ENCODE measurements at regions not wholly inside any gene's neighbourhood (a gene's known extent, or its start where the extent isn't known, plus 50 kb on each side); places are given as distances from the start of the nearest gene placed in this dataset.
A peak's percentile ranks its signal among the peaks of the same experiment; 100 is the strongest.
"Not testable (repeated sequence)": the region's sequence is repeated elsewhere in the genome, so short reads cannot be mapped to it uniquely, and the experiment has no call there.

DNA sequence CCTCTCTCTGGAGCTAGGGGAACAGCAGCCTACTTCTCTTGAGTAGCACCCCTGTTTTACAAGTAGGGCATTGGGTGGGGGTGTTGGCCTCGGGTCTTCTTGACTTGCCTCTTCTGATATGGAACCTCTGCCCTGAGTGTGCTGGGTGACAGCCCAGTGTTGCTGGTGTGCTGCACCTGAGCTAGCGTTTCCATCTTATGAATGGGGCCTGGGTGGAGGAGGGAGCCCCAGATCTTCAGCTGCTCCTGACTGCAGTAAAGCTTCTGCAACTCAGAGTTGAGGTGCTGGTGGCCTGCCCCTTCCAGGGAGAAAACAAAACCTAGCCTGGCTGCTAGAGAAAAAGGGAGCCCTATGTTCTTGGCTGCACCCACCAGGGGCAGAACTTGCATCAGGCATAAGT, 202.5 kb upstream of the SHH start:
- DNase-seq (ENCODE audit: low read depth in 2 of 2), result no peak

DNA sequence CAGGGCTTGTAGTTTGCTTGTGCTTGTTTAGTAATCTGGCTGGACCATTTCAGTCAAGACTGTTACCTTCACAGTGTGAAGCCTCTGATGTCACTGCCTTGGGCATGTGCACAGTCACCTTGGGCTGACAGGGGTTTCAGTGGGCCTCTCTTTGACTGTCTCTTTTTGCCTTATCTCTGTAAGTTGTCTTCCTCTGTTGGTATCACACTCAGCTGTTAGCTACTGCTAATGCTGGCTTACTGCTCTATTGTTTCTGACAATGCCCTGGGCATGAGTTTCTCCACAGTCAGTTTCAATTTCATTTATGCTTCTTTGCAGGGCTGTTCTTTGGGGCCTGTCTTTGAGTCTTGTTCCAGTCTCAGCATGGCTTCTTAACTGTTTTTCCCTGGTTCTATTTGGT, 201.9 kb upstream of the SHH start:
- no peak for DNase-seq (ENCODE audit: low read depth in 2 of 2)

DNA sequence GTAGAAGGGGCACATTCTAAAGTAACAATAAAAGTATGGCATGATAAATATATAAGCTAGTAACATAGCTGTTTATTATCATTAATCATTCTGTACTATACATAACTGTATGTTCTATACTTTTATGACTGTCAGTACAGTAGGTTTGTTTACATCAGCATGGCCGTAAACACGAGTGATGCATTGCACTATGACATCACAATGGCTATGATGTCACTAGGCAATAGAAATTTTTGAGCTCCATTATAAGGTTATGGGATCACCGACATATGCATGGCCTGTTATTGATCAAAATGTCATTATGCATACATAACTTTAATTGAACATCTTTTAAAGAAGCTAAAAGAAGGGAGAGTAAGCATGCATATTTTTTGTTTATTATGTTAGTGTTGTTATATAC, 200.1 kb upstream of the SHH start:
- no peak for DNase-seq (ENCODE audit: low read depth in 2 of 2)

DNA sequence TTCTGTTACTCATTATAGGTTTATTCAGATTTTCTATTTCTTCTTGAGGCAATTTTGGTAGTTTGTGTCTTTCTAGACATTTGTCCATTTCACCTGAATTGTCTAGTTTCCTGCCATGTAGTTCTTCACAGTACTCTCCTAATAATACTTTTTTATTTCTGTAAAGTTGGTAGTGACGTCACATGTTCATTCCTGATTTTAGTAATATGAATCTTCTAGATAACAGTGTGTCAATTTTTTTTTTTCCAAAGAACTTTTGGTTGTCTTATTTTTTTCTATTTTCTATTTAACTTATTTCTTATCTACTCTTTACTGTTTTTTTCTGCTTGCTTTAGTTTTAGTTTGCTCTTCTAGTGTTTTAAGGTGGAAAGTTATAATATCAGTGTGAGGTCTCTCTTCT, 197.3 kb upstream of the SHH start:
- no peak for DNase-seq (ENCODE audit: low read depth in 2 of 2)

DNA sequence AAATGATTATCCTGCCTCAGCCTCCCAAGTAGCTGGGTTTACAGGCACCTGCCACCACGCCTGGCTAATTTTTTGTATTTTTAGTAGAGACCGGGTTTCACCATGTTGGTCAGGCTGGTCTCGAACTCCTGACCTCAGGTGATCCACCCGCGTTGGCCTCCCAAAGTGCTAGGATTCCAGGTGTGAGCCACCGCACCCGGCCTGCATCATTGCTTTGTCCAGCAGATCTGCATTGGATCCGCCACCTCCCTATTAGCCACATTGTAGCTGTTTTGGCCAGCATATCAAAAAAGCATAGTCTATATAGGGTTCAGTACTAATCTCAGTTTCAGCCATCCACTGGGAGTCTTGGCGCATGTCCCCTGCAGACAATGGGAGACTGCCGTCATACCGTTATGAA, 194.6 kb upstream of the SHH start:
- DNase-seq (ENCODE audit: low read depth in 2 of 2), result not testable (repeated sequence)

DNA sequence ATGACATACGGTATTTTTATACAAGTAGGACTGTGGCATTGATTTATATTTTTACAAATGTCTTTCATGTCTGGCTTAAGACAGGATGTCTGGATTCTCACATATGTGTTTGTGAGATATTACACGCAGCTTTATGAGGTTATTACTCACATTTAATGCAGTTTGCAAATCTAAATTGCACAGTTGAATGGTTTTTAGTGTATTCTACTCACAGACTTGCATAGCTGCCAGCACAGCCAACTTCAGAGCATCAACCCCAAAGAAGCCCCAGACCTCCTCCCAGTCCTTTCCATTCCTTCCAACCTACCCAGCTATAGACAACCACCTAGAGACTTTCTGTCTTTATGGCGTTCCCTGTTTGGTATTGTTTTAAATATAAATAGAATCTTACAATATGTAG, 193.8 kb upstream of the SHH start:
- DNase-seq (ENCODE audit: low read depth in 2 of 2), result no peak

DNA sequence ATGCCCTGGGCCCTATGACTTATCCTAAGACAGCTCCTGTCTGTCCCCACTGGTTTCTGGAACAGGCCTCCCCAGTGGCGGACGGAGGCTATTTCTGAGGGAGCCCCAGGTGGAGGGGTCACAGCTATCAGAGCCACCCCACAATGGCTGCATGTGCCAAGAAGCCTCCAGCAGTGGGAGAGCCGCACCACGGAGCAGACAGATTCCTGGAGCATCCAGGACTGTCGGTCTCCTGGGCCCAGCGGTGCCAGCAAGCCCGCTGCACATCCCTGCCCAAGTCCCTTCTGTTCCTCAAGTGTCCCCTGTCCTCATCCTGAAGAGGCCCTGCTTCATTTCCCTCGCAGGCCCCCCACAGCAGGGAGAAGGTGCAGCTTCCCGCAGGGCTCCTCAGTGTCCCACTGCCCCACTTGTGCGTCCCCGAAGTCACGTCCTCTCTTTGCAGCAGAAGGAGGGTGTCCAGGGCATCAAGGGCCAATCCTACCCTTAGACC, 193.0 kb upstream of the SHH start:
- no peak for DNase-seq (ENCODE audit: low read depth in 2 of 2)

DNA sequence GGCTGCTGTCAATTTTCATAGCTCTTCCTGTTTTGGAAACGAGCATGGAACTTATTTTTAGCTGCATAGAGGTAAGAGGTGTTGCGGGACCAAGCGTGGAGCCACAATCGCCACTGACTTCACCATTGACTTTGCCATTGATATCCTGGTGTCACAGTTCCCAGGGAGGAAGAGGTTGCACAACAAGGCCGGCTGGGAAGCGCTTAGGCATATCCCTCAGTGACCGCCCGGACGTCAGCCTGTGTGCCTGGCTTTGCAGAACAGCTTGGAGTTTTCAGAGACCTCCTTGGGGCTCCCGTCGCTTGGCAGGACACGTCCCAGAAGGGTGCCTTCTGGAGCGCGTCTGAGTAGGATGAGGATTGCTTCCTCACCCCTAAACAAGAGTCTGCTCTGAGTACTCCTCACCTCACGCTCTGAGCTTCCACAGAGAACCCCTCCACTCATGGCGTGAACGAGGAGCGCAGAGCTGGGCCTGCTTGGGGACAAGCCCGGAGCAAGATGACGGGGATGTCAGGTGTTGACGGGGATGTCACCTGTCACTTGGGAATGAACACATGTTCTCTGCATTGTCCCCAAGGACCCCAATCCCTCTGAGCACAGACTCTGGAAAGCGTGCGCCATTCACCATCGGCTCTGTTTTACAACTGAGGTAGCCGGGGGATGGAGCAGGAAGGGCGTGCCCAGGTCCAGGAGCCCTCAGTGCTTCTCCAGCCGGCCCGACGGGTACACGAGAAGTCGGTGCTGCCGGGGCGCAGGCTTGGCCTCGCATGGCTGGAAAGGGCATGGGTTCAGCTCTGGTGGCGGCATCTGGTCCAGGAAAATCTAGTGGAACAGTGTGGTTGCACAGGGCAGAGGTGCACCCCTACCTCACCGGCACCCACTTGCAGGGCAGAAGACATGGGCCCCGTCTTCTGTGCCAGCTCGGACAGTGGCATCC, 192.3 kb upstream of the SHH start:
- no peak for DNase-seq (ENCODE audit: low read depth in 2 of 2)

DNA sequence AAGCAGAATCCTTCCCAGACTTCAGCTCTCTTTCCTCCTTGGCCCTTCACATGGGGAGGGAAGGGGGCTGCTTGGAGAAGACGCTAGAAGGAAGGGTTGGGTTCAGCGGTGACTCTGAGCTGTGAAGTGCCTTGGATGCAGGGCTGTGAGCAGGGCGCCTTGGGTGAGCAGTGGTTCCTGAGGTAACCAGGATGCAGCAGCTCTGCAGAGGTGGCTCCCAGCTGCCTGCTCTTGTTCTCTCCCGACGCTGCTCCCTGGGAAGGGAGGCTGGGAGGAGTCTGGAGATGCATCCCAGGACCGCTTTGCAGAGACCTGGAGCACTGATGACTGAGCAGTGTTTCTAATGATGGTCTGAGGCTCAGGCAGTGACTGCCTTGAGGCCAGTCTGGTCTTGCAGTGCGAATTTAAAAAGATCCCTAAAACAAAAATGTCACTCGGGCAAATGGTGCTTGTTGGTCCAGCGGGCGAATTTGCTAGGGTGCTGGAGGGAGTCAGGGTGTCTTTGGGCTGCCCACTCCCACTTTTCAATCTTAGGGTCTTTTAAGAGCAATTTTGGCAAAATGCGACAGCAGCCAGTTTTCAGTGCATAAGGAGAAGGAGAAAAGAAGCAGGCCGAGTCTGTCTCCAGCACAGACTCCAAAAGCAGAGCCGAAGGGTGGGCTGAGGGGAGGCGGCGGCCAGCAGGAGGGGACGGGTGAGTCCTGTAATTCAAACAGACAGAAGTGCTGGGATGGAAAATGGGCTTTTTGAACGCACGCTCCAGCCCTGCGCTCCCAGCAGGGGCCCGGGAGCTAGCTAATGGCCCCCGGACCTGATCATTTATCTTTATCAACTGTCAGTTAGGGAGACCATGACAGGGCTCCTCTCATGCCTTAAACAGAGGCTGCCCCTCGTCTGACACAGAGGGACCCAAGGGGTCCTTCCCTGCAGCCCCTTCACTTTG, 191.2 kb upstream of the SHH start:
- DNase-seq (ENCODE audit: low read depth in 2 of 2), result no peak

DNA sequence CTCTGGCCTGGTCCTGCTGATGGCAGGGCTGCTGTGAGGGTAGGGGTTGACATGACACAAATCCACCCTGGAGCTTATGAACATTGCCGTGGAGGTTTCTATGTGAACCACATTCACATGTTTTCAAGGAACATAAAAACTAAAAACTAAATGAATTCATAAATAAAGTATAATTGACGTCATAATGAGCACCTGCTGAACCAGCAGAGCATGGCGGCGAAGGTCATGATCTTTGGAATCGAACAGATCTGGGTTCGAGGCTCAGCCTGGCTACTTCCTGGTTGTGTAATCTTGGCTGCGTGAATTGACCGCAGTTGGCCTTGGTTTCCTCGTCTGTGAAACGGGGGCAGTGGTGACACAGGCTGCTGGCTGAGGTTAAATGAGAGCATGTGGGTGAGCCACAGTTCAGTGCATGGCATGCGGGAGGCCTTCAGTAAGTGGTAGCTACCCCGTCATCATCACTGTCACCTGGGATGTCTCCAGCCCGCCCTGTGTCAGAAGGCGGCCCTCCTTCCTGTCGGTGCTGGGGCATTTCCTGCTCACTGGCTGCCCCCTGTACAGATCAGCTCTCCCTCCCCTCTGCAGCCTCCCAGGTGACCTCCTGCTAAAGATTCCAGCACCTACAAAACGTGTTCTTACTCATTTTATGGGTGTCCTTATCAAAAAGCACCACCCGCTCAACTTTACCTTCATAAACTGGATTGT, 190.3 kb upstream of the SHH start:
- DNase-seq (ENCODE audit: low read depth in 2 of 2), result no peak

DNA sequence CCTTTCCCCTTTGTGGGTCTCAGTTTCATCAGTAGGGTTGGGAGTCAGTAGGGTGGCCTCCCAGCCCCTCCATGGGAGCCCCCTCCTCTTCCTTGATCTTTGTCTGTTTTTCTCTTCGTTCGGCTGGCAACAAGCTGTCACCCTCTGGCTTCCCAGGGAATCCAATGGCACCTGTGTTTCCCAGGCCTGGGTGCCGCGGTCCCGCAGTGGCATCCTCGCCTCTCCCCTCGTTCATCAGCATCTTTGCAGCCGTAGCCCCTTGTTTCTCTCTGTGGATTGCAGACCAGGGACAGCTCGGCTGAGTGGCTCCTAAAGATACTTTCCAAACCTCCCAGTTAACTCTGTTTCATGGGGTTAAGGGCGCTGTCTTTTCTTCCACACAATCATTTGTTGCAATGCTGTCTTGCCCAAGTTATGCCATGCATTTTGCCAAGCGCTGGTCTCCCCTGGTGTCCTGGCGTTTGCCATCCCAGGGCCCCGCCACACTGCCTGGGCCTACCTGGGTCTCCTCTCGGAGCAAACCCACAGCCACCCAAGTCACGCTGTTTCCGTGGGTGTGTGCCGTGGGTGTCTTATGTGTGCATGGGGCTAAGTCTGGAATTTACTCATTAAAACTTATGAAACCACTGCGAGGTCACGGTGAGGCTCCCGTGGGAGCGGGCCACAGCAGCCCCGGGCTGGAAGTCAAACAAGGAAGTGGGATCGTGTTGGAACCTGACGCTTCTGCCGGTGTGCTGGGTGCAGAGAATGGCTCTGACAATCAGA, 189.4 kb upstream of the SHH start:
- DNase-seq (ENCODE audit: low read depth in 2 of 2), result no peak

DNA sequence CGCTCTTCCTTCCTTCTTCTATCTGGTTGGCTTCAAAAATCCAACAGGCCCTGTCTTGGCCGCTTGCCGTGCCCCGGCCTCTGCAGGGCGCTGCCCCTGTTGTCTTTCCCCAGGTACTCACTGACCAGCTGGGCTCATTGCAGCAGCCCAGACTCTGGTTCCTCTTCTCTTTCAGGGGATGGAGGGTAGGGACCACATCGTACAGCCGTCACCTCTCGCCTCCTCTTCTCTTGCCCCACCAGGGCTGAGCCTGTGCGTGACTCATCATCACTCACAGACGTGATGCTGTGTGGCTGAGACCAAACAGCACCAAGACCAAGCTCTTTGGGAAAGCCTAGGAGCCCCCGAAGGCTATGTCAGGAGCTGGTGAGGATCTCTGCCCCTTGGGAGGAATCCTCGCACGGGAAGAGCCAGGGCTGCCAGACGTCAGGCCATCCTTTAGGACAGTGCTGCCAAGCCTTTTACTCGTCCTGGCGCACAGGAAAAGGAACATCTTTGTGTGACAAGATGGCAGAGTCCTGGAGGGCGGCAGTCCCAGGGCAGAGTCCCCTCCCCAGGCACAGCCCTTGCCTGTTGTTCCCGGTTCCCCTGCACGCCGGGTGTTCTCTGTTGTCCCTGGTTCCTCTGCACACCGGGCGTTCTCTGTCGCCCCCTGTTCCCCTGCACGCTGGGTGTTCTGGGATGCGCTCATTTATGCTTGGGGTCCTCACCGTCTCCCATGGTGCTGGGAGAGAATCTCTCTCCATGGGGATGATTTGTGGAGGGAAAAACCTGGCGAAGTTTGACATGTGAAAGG, 188.5 kb upstream of the SHH start:
- DNase-seq (ENCODE audit: low read depth in 2 of 2), result no peak

DNA sequence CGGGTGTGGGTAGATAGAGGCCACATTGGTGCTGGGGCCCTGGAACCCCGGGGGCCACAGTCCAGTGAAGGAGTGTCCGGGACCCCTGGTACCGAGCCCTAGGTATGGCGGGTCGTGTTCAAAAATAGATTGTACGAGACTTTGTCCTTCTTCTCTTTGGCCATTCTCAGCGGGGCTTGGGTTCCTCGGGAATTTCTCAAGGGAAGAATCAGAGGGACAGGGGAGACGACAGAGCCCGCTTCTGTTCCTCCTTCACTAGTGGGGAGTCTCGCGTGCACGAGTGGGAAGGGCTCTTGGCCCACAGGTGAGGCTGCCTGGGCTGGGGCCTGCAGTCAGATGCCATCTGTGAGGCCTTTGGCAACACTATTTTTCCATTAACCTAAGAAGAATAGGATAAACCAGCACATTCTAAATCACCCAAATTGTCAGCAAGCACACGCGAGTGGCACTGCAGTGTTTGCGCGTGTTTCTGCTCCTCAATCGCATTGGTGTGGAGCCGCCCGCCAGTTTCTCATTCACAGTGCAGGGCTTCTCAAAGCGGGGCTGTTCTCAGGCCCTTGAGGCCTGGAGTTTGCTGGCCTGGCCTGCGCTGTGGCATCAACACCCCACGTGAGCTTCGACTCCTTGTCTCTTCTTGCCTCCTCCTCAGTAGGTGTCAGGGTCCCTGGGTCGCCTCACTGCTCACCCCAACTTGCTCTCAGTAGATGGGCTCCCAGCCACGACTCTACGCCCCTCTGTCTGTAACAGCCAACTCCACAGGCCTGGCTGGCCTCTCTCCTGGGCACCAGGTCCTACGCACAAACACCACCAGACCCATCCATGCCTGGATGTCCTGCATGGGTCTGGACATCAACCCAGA, 187.6 kb upstream of the SHH start:
- no peak for DNase-seq (ENCODE audit: low read depth in 2 of 2)

DNA sequence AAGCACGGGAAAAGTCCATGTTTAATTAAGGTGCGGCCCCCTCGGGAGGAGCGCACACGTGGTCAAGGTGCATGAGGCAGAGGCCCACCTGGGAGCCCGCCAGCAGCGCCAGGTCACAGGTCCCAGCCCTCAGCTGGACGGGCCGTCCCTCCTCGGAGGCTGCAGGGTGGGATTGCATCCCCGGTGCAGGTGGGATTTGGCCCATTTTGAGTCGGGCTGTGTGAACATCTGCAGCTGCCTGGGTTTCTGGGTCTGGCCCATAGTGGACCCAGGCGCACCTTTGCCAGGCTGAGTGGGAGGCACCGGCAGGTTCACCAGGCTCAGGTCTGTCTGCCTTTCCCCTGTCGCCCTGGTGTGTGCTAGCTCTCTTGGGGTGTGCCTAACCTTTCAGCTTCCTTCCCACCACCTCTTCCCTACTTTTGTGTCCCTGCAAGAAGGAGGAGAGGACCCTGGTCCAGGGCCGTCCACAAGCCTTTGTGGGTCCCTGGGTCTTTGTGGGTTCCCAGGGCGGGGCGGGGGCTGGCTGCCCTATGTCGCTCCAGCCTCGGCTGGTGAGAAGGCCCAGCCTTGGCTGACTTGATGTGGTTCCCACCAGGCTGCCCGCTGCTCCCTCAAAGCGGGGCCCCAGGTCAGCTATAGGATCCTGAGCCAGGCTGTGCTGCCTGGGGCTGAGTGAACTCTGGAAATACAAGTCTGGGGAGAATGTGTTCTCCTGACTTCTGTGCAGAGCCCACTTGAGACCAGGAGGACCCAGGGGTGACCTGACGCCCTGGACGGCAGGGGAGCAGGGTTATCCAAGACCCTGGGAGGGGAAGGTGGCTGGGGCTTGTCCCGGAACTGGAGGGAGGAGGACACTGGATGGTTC, 186.7 kb upstream of the SHH start:
- DNase-seq (ENCODE audit: low read depth in 2 of 2), result no peak

DNA sequence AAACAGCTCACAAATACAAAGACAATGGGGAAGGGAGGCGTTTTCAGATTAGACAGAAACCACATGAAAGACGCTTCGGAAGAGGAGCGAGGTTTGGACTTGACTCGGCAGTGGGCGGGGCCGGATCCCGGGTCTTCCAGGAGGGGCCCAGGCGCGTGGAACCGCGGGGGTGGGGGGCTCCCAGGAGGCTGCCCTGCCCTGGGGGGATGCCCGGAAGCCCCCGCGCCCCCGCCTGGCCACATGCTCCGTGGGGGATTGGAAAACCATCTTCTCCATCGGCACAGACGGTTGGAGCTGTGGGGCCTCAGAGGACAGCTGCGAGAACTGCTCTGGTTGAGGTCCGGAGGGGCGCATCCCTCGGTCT, 186.0 kb upstream of the SHH start:
- DNase-seq (ENCODE audit: low read depth in 2 of 2), result peak; percentile 13 to 31

DNA sequence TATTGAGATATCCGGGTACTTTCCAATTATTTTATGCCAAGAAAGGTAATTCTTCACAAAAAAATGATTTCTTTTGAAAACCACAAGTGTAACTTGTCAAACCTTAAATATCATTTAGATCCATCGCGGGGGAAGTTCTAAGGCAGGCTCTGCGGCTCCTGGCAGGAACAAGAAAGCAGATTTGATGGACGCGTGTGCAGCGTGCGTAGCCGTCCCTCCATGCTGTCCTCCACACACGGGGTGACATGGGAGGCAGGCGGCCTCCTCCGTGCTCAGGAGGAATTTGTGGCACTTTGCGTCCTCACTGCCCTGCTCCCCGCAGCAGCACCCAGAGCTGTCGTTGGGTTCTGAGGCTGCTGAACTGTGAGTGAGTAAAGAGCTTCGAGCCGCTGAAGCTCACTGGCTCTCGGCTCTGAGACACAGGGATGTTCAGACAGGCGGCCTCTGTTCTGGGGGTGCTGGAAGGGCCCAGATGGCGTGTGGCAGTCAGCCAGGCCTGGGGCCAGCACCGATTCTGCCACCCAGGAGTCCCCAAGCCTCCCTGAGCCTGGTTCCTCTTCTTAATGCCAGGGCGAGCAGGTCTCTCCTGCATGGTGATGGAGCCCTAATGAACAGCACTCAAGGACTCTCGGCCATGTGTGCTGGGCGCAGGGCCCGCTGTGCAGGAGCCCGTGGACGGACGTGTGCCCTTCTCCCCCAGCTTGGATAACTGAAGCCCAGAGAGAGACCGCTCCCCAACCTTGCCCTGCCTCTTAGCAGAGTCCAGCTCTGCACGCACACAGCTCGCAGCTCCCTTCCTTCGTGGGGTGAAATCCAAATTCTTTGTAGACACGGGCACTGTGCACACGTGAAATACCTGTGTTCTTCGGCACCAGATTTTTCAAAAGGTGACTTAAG, 185.4 kb upstream of the SHH start:
- DNase-seq (ENCODE audit: low read depth in 2 of 2), result no peak

DNA sequence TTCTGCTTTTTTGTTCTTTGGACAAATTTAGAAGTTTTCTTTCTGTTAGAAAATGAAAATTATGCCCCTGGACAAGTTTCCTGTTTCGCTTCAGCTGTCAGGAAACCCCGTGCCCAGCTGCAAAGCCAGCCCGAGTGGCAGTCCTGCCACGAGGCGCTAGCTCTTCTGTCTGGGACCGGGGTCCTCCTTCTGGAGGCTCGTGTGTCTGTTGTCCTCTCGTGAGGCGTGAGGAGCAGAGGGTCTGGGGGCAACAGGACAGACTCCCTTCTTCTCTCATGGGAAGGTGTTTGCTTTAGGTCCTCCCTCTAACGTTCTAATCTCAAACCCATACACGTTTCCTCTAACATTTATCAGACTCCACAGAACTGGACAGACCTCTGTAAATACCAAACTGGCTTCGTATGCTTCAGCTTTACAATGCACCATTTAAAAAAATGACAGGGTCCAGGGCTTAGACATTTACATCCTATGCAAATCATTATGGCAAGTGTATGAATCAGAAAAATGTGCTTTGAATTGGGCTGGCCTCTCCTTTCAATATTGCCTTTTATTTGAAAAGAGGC, 184.5 kb upstream of the SHH start:
- no peak for DNase-seq (ENCODE audit: low read depth in 2 of 2)
